ENCODE measurements at regions not wholly inside any gene's neighbourhood (a gene's known extent, or its start where the extent isn't known, plus 50 kb on each side); places are given as distances from the start of the nearest gene placed in this dataset.
"Not testable (repeated sequence)": the region's sequence is repeated elsewhere in the genome, so short reads cannot be mapped to it uniquely, and the experiment has no call there.

- not testable (repeated sequence) for DNase-seq (ENCODE audit: extremely low read depth, low read depth, low spot score)
Observed at GRCh38 chr3:30480156-30480555, 126.2 kb upstream of the TGFBR2 start.

GRCh38 chr3:30480587-30480986 is 125.8 kb upstream of the TGFBR2 start:
- DNase-seq (ENCODE audit: extremely low read depth, low read depth, low spot score) = no peak

GRCh38 chr3:30481241-30481640 is 125.2 kb upstream of the TGFBR2 start:
- no peak for DNase-seq (ENCODE audit: extremely low read depth, low read depth, low spot score)

- DNase-seq (ENCODE audit: extremely low read depth, low read depth, low spot score) = not testable (repeated sequence)
Observed at GRCh38 chr3:30484229-30484628, 122.2 kb upstream of the TGFBR2 start.

GRCh38 chr3:30486368-30486767 is 120.0 kb upstream of the TGFBR2 start:
- DNase-seq (ENCODE audit: extremely low read depth, low read depth, low spot score) = no peak

GRCh38 chr3:30488070-30488756 is 118.2 kb upstream of the TGFBR2 start:
- DNase-seq (ENCODE audit: extremely low read depth, low read depth, low spot score) = no peak

GRCh38 chr3:30492322-30493192 is 113.8 kb upstream of the TGFBR2 start:
- no peak for DNase-seq (ENCODE audit: extremely low read depth, low read depth, low spot score)

GRCh38 chr3:30493911-30494311 is 112.5 kb upstream of the TGFBR2 start:
- no peak for DNase-seq (ENCODE audit: extremely low read depth, low read depth, low spot score)

- DNase-seq (ENCODE audit: extremely low read depth, low read depth, low spot score) = no peak
Observed at GRCh38 chr3:30495172-30496065, 111.0 kb upstream of the TGFBR2 start.

- no peak for DNase-seq (ENCODE audit: extremely low read depth, low read depth, low spot score)
Observed at GRCh38 chr3:30496066-30496966, 110.1 kb upstream of the TGFBR2 start.

GRCh38 chr3:30498587-30498967 is 107.8 kb upstream of the TGFBR2 start:
- no peak for DNase-seq (ENCODE audit: extremely low read depth, low read depth, low spot score)

- no peak for DNase-seq (ENCODE audit: extremely low read depth, low read depth, low spot score)
Observed at GRCh38 chr3:30500666-30501399, 105.6 kb upstream of the TGFBR2 start.

- DNase-seq (ENCODE audit: extremely low read depth, low read depth, low spot score) = no peak
Observed at GRCh38 chr3:30501526-30501925, 104.9 kb upstream of the TGFBR2 start.

GRCh38 chr3:30502051-30502741 is 104.2 kb upstream of the TGFBR2 start:
- no peak for DNase-seq (ENCODE audit: extremely low read depth, low read depth, low spot score)

GRCh38 chr3:30502742-30503073 is 103.7 kb upstream of the TGFBR2 start:
- DNase-seq (ENCODE audit: extremely low read depth, low read depth, low spot score) = no peak

- no peak for DNase-seq (ENCODE audit: extremely low read depth, low read depth, low spot score)
Observed at GRCh38 chr3:30503446-30503845, 103.0 kb upstream of the TGFBR2 start.

GRCh38 chr3:30504939-30505338 is 101.5 kb upstream of the TGFBR2 start:
- DNase-seq (ENCODE audit: extremely low read depth, low read depth, low spot score) = no peak

GRCh38 chr3:30505866-30506520 is 100.4 kb upstream of the TGFBR2 start:
- DNase-seq (ENCODE audit: extremely low read depth, low read depth, low spot score) = no peak

All from glomerular endothelial cell (primary cell).